ENCODE measurements at regions not wholly inside any gene's neighbourhood (a gene's known extent, or its start where the extent isn't known, plus 50 kb on each side); places are given as distances from the start of the nearest gene placed in this dataset.

DNA sequence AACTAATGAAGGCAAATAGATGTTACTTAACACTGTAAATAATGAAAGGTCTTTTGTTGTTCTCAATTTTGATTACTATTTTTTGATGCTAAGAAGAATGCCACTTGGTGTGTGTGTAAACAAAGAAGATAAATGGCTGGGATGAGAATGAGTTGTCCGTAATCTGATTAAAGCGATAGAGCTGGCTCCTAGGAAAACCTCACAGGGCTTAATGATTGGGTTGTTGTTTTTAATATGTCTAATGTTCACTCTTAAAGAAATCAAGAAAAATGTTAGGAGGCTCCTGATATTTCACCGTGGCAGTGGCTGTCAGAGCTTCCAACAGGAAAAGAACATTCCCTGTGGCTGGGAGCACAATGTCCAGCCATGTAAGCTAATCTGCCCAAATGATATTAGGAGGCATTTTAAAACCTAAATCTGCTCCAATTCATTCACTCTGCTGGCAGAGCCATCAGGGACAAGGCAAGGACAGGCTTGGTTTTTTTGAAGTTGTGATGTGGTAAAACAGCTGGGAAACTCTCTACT lies 243.9 kb downstream of the SNX10 start:
- Mint-ChIP-seq H3K27me3 (peaks cover 56% of the 10 kb centered on the region), H3K36me3 (ENCODE audit: low read depth) (no peaks in the 10 kb centered on the region), H3K9me3 (no peaks in the 10 kb centered on the region), H3K4me3 (no peak overlapping the region), H3K27ac (no peak overlapping the region), H3K4me1 (ENCODE audit: low read depth) (no peaks in the 10 kb centered on the region)

DNA sequence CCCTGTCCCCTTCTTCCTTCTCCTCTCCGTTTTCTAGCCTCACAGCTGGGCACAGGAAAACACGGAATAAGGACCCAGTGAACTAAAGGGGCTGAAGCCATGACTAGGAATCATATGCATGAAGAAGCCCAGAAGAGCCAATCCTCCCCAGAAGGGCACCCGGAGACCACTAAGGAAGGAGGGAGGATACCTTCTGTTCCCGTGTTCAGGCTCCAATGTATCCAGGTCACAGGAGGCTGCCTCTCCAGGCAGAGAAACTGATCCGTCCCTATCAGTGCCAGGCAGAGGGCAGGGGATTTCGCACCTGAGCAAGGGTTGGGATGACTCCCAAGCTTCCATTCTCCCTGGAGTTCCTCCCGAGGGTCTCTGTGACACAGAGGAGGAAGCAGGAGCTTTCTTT lies 246.6 kb downstream of the SNX10 start:
- Mint-ChIP-seq H3K27ac (no peak overlapping the region), H3K4me3 (no peak overlapping the region), H3K27me3 (peaks cover 53% of the 10 kb centered on the region), H3K4me1 (ENCODE audit: low read depth) (no peaks in the 10 kb centered on the region), H3K36me3 (ENCODE audit: low read depth) (no peaks in the 10 kb centered on the region), H3K9me3 (no peaks in the 10 kb centered on the region)

DNA sequence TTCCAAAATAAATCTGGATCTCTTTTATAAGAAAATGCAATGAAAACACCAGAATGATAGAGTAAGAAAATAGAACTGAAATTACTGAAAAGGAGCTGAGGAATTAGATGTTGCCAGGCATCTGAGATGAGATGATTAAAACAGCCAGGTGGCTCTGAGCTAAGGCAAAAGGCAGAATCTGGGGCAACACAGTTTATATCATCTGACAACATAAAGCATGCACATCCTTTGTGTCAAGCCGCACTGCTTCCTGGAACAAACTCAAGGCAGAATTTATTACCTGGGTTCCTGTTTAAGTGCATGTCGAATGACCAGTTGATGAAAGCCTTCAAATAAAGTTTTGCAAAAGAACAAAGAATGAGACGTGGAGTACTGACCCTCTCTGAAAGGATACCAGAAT lies 247.0 kb downstream of the SNX10 start:
- Mint-ChIP-seq H3K4me1 (ENCODE audit: low read depth) (no peaks in the 10 kb centered on the region), H3K27me3 (peaks cover 57% of the 10 kb centered on the region), H3K4me3 (no peak overlapping the region), H3K27ac (no peak overlapping the region), H3K36me3 (ENCODE audit: low read depth) (no peaks in the 10 kb centered on the region), H3K9me3 (no peaks in the 10 kb centered on the region)

DNA sequence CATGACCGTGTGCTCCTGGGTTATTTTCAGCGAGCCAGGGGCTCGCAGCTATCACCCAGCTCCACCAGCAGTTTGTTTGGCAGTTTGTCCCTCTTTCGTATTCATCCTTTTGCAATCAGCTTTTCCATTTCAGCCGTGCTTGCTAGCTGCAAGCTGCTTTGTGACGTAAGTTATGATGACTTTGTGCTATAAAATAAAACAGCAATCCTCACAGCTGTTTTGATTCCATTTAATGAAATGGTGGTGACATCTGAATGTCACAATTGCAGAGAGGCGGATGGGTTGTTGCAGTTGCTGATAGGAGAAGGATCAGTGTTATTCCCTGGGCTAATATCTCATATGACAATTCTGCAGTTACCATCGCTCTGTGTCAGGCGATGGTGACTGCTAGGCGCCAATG lies 251.7 kb downstream of the SNX10 start:
- Mint-ChIP-seq H3K27me3 (peaks cover 37% of the 10 kb centered on the region), H3K36me3 (ENCODE audit: low read depth) (no peaks in the 10 kb centered on the region), H3K4me3 (no peak overlapping the region), H3K4me1 (ENCODE audit: low read depth) (no peaks in the 10 kb centered on the region), H3K27ac (no peak overlapping the region), H3K9me3 (no peaks in the 10 kb centered on the region)

DNA sequence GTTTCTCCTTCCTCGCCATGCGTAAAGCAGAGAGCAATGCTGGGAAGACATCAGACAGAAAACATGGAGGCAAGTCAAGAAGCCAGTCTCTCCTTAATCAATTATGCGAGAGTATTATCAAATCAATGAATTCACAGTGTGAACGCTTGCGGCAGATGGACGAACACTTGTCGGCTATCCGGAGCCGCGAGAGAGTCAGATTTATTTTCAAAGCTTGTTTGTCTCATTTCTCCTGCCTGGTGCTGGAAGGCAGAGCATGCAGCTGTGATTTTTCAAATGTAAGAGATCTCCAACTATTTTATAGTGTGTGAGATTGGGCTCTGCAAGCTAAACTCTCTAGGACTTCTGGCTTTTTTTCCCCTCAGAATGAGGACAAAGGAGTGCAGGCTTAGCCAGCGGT lies 252.3 kb downstream of the SNX10 start:
- H3K4me1 Mint-ChIP-seq (ENCODE audit: low read depth): no peaks in the 10 kb centered on the region
- no peak overlapping the region for H3K27ac Mint-ChIP-seq
- no peaks in the 10 kb centered on the region for H3K9me3 Mint-ChIP-seq
- no peaks in the 10 kb centered on the region for H3K36me3 Mint-ChIP-seq (ENCODE audit: low read depth)
- no peak overlapping the region for H3K4me3 Mint-ChIP-seq
- H3K27me3 Mint-ChIP-seq: peaks cover 38% of the 10 kb centered on the region

DNA sequence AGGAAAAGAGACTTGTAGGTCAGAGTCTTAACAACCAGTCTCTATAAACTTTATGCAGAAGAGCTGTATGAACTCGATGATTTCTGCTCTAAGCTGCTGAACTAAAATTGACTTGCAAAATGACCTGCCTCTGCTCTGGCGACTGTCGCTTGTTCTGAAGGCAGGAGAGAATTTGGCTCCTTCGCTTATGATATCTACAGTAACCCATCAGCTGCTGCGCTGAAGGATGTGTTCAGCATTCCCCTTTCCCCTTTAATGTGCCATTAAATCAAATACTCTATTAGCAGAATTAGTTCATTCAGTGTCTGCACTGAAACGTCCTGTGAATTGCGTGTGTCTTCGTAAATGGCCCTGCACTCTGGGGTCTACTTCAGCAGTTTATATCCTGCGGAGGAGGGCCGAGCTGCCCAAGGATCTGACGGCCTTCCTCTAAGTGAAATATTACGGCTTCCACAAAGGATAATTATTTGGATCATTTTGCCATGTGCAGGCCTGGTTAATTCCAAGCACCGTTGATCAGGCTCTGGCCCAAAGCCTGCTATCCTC lies 254.9 kb downstream of the SNX10 start:
- Mint-ChIP-seq H3K27me3 (peaks cover 29% of the 10 kb centered on the region), H3K36me3 (ENCODE audit: low read depth) (no peaks in the 10 kb centered on the region), H3K9me3 (no peaks in the 10 kb centered on the region), H3K4me3 (no peak overlapping the region), H3K27ac (no peak overlapping the region), H3K4me1 (ENCODE audit: low read depth) (no peaks in the 10 kb centered on the region)

DNA sequence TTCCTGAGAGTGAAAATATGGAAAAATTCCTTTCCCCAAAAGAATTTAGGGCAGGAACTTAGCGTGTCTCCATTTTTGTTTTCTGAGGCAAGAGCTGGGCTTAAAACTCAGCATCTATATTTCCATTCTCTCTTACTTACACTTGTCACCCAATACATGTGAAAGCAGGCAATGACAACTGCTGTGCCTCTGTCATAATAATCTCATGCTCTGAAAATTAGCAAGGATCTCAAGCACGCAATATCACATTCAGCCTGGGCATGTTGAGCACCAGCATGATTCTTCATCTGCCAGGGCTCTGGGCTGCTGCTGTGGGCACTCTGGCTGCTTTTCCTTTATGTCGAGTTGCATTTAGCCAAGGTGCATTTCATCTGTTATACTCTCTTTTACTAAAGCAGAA lies 255.5 kb downstream of the SNX10 start:
- Mint-ChIP-seq H3K4me1 (ENCODE audit: low read depth) (no peaks in the 10 kb centered on the region), H3K9me3 (no peaks in the 10 kb centered on the region), H3K27me3 (peaks cover 28% of the 10 kb centered on the region), H3K27ac (no peak overlapping the region), H3K36me3 (ENCODE audit: low read depth) (no peaks in the 10 kb centered on the region), H3K4me3 (no peak overlapping the region)

DNA sequence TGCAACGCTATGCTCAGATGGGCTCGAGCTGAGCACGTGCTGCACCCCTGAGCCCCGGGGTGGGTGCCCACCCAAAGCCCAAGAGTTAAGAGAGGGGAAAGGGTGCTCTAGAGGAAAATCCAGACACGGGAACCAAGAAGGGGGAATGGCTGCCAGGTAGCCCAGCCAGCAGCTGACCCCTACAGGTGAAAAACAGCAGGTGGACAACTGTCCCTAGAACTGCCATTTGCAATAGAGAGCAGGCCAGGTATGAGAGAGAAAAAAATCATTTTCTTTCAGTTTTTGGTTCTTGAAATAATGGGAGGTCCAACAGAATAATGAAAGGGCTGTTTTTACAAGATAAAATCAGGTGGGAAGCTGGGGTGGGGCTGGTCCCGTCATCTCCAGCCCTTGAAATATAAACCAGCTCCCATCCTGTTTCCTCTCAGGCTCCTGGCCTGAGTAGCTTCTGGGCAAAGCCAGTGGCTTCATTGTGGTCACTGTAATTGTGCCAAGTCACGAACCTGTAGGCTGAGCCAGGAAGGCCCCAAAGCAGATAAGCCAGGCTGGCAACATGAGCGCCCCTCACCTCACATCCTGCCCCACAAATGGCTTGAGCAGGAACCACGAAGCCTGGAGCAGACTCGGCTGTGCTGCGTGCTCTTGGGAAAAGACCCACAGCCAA lies 257.8 kb downstream of the SNX10 start:
- H3K9me3 Mint-ChIP-seq: no peaks in the 10 kb centered on the region
- H3K4me1 Mint-ChIP-seq (ENCODE audit: low read depth): no peaks in the 10 kb centered on the region
- no peak overlapping the region for H3K27ac Mint-ChIP-seq
- H3K27me3 Mint-ChIP-seq: peaks cover 19% of the 10 kb centered on the region
- H3K36me3 Mint-ChIP-seq (ENCODE audit: low read depth): no peaks in the 10 kb centered on the region
- H3K4me3 Mint-ChIP-seq: no peak overlapping the region

DNA sequence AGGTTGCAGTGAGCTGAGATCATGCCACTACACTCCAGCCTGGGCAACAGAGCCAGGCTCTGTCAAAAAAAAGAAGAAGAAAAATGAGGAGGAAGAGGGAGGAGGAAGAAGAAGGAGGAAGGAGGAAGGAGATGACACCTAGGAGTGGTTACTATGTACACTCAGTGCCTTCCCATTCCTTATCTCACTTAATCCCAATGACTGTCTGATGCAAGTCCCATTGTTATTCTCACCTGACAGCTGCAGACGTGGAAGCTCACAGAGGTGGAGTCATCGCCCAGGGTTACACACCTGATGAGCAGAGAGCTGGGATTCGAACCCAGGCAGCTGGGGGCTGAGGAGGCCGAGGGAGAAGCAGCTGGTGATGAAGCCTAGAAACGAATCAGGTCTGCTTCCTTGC lies 258.8 kb downstream of the SNX10 start:
- Mint-ChIP-seq H3K9me3 (no peaks in the 10 kb centered on the region), H3K27ac (no peak overlapping the region), H3K4me3 (no peak overlapping the region), H3K36me3 (ENCODE audit: low read depth) (no peaks in the 10 kb centered on the region), H3K27me3 (peaks cover 14% of the 10 kb centered on the region), H3K4me1 (ENCODE audit: low read depth) (no peaks in the 10 kb centered on the region)

DNA sequence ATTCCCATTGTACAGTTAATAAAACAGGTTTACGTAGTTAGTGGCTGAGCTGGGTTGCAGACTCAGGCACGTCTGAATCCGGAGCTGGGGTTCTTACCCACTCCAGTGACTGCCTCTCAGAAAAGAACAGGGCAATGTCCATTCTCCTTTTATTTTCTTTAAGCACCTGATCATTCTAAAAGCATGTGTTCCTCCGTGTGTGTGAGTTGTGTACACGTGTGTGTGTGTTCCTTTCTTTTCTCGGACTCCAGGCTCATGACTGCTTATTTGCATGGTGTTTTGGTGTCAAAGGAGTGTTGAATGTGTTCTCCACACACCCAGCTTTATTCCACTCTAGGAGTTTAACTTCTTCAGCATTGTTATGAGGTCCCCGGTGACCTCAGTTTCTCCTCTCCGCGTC lies 260.1 kb downstream of the SNX10 start:
- Mint-ChIP-seq H3K27ac (no peak overlapping the region), H3K27me3 (peaks cover 11% of the 10 kb centered on the region), H3K36me3 (ENCODE audit: low read depth) (no peaks in the 10 kb centered on the region), H3K4me3 (no peak overlapping the region), H3K9me3 (no peaks in the 10 kb centered on the region), H3K4me1 (ENCODE audit: low read depth) (no peaks in the 10 kb centered on the region)

DNA sequence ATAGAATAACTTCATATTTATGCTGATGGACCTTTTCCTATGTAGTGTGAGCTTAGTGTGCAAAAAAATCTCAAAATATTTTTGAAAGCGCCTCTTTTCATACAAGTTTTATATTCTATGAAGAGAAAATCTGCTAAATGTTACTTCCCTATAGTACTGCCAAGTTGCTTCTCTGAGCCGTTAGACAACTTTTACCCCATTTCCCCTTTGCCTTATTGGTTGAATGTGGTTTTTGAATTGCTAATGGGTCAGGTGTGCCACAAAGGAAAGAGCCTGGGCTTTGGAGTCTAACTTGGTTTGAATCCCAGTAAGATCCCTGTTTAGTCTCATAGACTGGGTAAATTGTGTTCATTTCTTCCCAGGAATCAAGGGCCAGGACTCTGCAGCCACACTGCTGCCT lies 261.5 kb downstream of the SNX10 start:
- Mint-ChIP-seq H3K9me3 (no peaks in the 10 kb centered on the region), H3K36me3 (ENCODE audit: low read depth) (no peaks in the 10 kb centered on the region), H3K4me3 (no peak overlapping the region), H3K4me1 (ENCODE audit: low read depth) (no peaks in the 10 kb centered on the region), H3K27me3 (peaks cover 11% of the 10 kb centered on the region), H3K27ac (no peak overlapping the region)

DNA sequence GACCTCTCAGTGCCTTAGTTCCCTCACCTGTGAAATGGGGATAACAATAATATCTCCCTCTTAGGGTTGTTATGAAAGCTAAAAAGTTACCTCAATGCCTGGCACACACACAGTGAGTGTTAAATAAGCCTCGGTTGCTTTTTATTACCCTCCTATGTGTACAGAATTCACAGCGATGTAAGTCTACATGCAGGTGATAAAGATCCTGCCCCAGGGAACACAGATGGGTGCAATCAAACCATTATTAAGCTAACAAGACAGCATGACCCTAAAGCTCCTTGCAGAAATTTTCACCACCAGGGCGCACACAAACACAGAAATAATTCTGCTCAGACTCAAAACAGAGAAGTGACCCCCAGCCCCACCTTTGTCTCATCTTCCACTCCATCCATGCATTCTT lies 261.9 kb downstream of the SNX10 start:
- no peak overlapping the region for H3K4me3 Mint-ChIP-seq

DNA sequence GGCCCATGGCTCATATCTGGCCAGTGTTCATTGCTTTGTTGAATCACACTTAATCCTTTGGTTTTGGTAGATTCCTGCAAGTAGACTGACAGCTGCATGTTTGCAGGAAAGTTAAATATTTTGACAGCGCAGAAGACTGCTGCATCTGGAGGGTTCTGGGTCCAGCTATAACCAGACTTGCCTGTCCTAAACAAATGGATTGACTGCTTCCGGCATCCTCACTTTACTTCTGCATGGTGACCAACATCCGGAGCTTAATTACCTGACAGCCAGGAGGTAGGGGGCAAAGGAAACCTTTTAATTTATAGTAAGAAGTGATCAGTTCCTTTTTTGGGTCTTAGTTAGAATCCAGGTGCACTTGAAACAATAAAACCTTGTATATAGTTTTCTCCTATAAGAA lies 263.3 kb downstream of the SNX10 start:
- H3K27me3 Mint-ChIP-seq: peaks cover 5% of the 10 kb centered on the region
- no peak overlapping the region for H3K27ac Mint-ChIP-seq
- H3K36me3 Mint-ChIP-seq (ENCODE audit: low read depth): no peaks in the 10 kb centered on the region
- H3K9me3 Mint-ChIP-seq: no peaks in the 10 kb centered on the region
- H3K4me1 Mint-ChIP-seq (ENCODE audit: low read depth): no peaks in the 10 kb centered on the region
- no peak overlapping the region for H3K4me3 Mint-ChIP-seq

More for the DNA sequence above, 261.9 kb downstream of the SNX10 start:
- Mint-ChIP-seq H3K27ac (no peak overlapping the region), H3K4me1 (ENCODE audit: low read depth) (no peaks in the 10 kb centered on the region), H3K27me3 (peaks cover 8% of the 10 kb centered on the region), H3K36me3 (ENCODE audit: low read depth) (no peaks in the 10 kb centered on the region), H3K9me3 (no peaks in the 10 kb centered on the region)

DNA sequence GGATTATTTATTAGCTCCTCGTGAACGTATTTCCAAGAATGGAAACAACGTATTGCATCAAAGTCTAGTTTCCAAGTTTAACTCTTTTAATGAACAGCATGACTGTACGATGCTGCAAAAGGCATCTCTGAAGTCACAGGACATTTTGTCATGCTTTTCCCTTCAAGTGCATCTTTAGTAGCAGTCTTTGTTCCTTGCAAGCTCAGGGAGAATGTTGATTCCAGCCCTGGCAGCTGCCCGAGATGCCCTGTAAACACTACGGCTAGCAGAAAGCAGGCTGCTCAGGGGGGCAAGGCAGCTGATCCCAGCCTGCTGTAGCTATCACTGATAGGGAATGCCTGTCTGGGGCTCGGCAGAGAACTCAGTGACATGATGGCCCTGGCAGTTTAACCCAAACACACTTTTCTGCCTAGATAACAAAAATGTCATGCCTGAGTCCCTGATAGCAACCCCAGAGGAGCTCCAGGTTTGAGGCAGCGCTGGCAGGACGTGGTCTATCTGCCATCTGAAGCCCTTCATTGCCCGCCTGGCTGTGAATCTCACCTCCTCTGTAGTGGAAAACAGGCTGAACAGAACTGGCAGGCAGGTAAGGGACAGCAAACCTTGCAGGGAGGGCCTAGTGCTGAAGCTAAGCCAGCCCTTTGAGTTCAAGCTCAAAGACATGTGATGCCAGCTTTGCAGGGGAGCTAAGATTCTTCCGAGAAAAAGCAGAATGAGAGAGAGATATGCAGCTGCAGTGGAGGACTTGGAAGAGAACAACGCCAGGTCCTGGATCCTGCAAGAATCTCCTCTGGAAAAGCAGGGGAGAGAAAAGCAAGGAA lies 264.6 kb downstream of the SNX10 start:
- no peak overlapping the region for H3K27ac Mint-ChIP-seq
- no peaks in the 10 kb centered on the region for H3K36me3 Mint-ChIP-seq (ENCODE audit: low read depth)
- peaks cover 5% of the 10 kb centered on the region for H3K27me3 Mint-ChIP-seq
- no peaks in the 10 kb centered on the region for H3K4me1 Mint-ChIP-seq (ENCODE audit: low read depth)
- no peak overlapping the region for H3K4me3 Mint-ChIP-seq
- no peaks in the 10 kb centered on the region for H3K9me3 Mint-ChIP-seq

DNA sequence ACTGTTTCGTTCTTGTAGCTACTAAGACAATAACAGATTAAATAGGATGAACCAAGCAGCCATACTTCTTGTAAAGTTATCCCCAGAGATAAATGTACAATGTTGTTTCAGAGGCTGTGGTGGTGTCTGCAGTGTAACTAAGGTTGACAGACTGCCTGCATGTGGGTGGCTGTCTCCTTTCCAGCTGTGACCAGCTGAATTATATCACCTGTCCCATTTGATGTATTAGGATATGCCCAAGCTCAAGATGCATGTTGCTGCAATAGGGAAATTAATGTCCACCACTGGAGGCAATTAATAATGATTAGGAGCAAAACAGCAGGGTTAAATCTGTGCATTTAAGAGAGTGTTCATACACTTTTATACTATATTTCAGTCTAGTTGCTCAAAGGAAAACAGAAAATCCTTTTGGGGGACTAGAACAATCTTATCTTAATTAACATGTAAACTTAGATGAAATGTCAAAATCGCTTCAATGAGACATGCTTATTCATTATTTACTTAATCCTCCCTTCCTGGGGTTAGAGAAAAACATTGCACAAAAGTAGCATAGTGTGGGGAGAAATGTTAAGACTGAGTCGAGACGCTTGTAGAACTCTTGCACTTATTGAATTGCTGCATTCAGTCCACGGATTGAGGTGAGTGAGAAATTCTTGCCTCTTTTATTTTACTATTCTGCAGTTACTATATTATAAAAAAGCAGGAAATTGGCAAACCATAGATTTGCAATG lies 269.0 kb downstream of the SNX10 start:
- Mint-ChIP-seq H3K4me3 (no peak overlapping the region), H3K27me3 (peaks cover 14% of the 10 kb centered on the region), H3K36me3 (ENCODE audit: low read depth) (no peaks in the 10 kb centered on the region), H3K27ac (no peak overlapping the region), H3K9me3 (no peaks in the 10 kb centered on the region), H3K4me1 (ENCODE audit: low read depth) (no peaks in the 10 kb centered on the region)
